Natural killer cell treated with Interleukin-12 subunit alpha and Interleukin-12 subunit beta and Interleukin-15 and Interleukin-18, amount 100 ng/mL, for 72 hours (primary cell): ENCODE measurements at regions not wholly inside any gene's neighbourhood (a gene's known extent, or its start where the extent isn't known, plus 50 kb on each side); places are given as distances from the start of the nearest gene placed in this dataset.

Experiments
- ATAC-seq, 2 donors: fragments of 150-1000 bp; cut with Tn5 transposase in 1 of 2; sonication (Bioruptor Pico), chemical (Tn5 transposase) in 1 of 2; 2 replicates each; pipeline ENCODE4 v1.10.0; 2021
- DNase-seq: peaks from one replicate; pipeline ENCODE4 v3.0.0; 2022; ENCODE audit warnings: low spot score
- H3K27ac Mint-ChIP-seq, 2 donors: 1 replicate in 1 of 2; 2 replicates in 1 of 2; pipeline ENCODE4 v1.8.0; 2022; ENCODE audit warnings: mixed read lengths in 2 of 2, mild to moderate bottlenecking in 1 of 2, moderate library complexity in 1 of 2
- H3K27me3 Mint-ChIP-seq, 2 donors: 1 replicate in 1 of 2; 2 replicates in 1 of 2; pipeline ENCODE4 v1.8.0; 2022; ENCODE audit warnings: mixed read lengths in 2 of 2
- H3K36me3 Mint-ChIP-seq: one replicate; pipeline ENCODE4 v1.8.0; 2022; ENCODE audit warnings: mixed read lengths
- H3K4me1 Mint-ChIP-seq, 2 donors: 1 replicate in 1 of 2; 2 replicates in 1 of 2; pipeline ENCODE4 v1.8.0; 2022; ENCODE audit warnings: low read depth in 2 of 2, mixed read lengths in 2 of 2, mild to moderate bottlenecking in 1 of 2
- H3K4me3 Mint-ChIP-seq: one replicate; pipeline ENCODE4 v1.8.0; 2022; ENCODE audit warnings: mixed read lengths
- H3K9me3 Mint-ChIP-seq: 2 replicates; pipeline ENCODE4 v1.8.0; 2022; ENCODE audit warnings: mixed read lengths

DNA sequence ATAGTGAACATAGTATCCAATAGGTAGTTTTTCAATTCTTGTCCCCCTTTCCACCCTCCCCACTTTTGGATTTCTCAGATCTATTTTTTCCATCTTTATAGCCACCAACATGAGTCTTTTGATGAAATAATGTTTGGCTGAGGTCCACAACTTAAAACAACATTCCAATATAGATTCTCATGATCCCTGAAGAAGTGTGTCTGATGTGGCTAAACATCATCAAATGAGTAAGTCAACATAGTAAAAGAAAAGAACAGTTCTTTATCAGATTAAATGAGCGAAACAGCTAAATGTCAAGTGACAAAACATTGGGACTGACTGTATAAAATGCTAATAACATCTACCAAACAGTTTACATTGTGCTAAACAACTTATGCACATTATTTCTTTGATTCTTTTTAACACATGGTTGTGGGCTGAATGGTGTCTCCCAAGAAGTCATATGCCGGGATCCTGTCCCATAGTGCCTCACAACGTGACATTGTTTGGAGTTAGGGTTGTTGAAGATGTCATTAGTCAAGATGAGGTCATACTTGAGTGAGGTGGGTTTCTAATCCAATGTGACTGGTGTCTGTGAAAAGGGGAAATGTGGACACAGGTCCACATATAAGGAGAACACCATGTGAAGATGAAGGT is 453.6 kb downstream of the LTN1 start:
- ATAC-seq = no peak
- DNase-seq = no peak
- H3K36me3 Mint-ChIP-seq = no peaks in the 10 kb centered on the region
- H3K27me3 Mint-ChIP-seq = peaks cover 0 to 4% of the 10 kb centered on the region in 2 donors
- no peak overlapping the region for H3K27ac Mint-ChIP-seq
- no peaks in the 10 kb centered on the region for H3K9me3 Mint-ChIP-seq
- H3K4me3 Mint-ChIP-seq = no peak overlapping the region
- H3K4me1 Mint-ChIP-seq = peaks cover 0 to 3% of the 10 kb centered on the region in 2 donors

DNA sequence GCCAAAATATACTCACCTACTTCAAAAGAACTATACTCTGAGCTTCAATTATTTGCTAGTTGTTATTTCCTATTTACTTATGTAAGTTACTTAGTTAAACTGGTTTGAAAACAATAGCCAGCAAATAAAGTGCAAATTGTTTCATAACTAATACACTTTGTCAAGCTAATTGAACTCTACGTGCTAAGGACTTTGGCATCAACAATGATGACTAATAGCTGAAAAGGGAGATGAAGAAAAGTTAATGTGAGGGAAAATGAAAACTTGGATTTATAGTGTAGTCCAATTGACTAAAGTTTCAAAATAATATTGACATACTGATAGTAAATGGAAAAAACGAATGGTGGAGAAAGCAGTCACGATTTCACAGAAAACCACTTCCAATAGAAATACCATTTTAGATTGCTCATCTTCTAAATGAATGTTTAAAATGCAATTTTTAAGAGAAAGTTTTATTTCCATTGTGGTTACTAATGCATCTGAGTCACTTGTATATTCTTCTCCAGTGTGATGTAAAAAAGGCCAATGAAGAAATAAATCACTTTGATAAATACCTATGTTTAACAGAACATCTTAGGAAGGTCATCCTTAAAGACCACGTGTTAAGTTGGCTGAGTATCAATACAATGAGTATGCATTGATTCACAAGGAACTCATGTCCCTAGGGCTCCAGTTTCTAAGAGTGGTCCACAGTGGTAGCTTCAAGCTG is 455.2 kb downstream of the LTN1 start:
- Mint-ChIP-seq H3K36me3 (no peaks in the 10 kb centered on the region), H3K4me3 (no peak overlapping the region), H3K27ac (no peak overlapping the region), H3K27me3 (peaks cover 0 to 11% of the 10 kb centered on the region in 2 donors), H3K4me1 (peaks cover 0 to 3% of the 10 kb centered on the region in 2 donors), H3K9me3 (no peaks in the 10 kb centered on the region)
- DNase-seq (no peak), ATAC-seq (no peak)

DNA sequence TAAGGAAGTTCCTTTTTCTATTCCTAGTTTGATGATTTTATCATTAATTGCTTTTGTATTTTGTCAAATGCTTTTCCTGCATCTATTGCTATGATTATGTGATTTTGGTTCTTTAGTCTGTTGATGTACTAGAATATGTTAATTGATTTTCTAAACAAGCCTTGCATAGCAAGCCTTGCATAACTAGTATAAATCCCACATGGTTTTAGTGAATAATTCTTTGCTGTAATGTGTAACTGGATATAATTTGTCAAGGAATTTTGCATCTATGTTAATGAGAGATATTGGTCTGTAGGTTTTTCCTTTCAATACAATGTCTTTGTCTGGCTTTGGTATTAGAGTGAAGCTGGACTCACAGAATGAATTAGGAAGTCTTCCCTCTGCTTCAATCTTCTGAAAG is 460.2 kb downstream of the LTN1 start:
- peaks cover 24 to 27% of the 10 kb centered on the region in 2 donors for H3K27me3 Mint-ChIP-seq
- DNase-seq (no peak), ATAC-seq (no peak)
- H3K4me1 Mint-ChIP-seq = no peaks in the 10 kb centered on the region
- peaks cover 7% of the 10 kb centered on the region for H3K36me3 Mint-ChIP-seq
- no peak overlapping the region for H3K4me3 Mint-ChIP-seq
- H3K27ac Mint-ChIP-seq = no peak overlapping the region
- H3K9me3 Mint-ChIP-seq = no peaks in the 10 kb centered on the region

DNA sequence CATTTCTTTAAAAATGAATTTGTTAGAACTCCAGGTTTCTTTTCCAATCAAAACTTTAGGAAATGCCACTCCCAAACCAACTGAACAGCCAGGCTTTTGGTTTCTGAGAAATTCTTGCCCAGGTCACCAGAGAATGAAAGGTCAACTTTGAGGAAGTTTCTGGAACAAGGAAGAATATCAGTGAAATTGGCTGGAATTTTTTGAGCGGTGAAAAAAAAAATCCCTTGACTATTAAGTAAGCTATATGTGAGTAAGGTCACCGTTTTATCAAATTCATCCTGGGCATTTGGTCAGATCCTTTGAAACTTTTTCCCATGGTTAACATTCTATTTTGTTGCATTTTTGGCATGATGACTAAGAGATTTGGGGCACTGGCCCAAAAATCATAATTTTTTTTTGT is 469.3 kb downstream of the LTN1 start:
- Mint-ChIP-seq H3K4me1 (peaks cover 12 to 17% of the 10 kb centered on the region in 2 donors), H3K4me3 (no peak overlapping the region), H3K9me3 (no peaks in the 10 kb centered on the region), H3K27ac (no peak overlapping the region), H3K27me3 (peaks cover under 1 to 8% of the 10 kb centered on the region in 2 donors), H3K36me3 (no peaks in the 10 kb centered on the region)
- no peak for DNase-seq
- no peak for ATAC-seq

DNA sequence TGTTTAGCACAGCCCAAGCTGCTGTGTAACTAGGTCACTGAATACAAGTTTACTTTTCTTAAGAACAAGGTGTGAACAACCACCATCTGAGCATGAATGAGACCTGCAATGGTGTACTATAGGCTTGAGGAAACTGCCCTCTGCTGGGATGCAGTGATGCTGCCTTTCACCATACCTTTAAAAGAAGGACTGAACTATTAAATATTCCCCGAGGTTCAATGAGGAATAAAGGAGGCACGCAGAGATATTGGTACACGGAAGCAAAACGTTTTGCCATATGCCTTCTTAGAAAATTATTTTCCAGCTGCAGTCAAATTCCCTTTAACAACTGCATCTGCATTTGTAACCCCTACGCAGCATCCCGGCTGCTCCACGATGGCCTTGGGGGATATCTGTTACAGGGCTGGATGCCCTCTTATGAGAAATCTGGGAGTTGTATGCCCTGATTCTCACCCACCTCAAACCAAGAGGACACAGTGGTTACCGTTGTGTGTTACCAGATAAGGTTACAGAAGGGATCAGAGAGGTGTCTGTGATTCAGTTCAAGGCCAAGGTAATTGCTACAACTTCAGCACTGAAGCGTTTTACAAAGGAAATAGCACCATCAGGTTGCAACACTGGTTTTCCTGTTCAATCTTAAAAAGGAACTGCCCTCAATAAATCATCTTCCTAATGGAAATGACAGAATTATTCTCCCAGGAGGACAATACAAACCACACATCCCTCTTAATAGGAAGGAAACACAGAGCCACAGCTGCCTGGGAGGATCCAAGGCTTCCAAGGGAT is 470.5 kb downstream of the LTN1 start:
- no peaks in the 10 kb centered on the region for H3K36me3 Mint-ChIP-seq
- ATAC-seq = peak; percentile 86 to 90
- H3K27me3 Mint-ChIP-seq = no peaks in the 10 kb centered on the region
- H3K9me3 Mint-ChIP-seq = no peaks in the 10 kb centered on the region
- no peak overlapping the region for H3K27ac Mint-ChIP-seq
- no peak overlapping the region for H3K4me3 Mint-ChIP-seq
- peaks cover 12 to 17% of the 10 kb centered on the region in 2 donors for H3K4me1 Mint-ChIP-seq
- DNase-seq = no peak

DNA sequence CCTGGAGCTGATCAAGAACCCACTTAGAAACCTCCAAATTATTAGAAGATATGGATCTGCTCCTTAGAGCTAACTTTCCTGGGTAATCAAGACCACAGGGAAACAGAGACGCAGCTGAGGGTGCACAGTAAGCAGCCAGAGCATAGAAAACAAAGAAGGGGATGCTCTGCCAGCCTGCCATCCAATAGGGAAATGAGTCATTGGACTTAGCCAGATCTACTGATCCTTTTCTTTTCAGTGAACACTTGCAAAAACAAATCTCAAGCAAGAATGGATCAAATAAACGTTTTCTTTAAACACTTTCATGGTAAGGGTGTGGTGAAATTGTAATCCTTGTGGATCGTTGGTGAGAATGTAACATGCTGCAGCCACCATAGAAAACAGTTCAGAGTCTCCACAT is 474.0 kb downstream of the LTN1 start:
- no peaks in the 10 kb centered on the region for H3K27me3 Mint-ChIP-seq
- DNase-seq (no peak), ATAC-seq (no peak)
- no peak overlapping the region for H3K27ac Mint-ChIP-seq
- H3K9me3 Mint-ChIP-seq = no peaks in the 10 kb centered on the region
- H3K4me3 Mint-ChIP-seq = no peak overlapping the region
- no peaks in the 10 kb centered on the region for H3K36me3 Mint-ChIP-seq
- H3K4me1 Mint-ChIP-seq = peaks cover 16 to 17% of the 10 kb centered on the region in 2 donors

DNA sequence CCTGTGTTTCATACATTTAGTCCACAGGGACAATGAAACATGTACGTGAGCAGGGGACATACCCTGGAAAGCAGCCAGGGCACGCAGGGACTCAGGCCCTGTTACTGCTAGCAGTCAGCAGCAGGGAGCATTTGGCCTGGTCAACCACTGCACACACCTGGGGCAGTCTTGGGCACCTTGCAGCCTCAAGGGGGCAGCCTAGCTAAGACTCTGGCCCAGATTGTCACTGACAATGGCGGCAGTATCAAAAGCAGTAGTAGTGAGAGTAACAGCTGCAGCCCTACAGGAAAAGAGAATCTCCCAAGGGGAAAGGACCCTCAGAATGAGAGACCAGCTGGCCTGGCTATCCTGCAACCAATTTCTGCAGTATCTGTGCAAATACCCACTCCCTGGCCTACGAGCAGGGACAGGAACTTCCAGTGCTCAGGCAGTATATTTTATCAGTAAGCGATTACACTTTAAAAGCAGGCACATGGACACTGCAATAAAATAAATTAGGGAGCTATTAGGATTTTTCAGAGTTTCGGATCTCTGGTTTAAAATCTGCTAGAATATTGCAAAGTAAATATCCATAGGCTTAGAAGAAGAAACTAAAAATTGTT is 475.6 kb downstream of the LTN1 start:
- Mint-ChIP-seq H3K9me3 (no peaks in the 10 kb centered on the region), H3K27me3 (no peaks in the 10 kb centered on the region), H3K27ac (no peak overlapping the region), H3K4me3 (no peak overlapping the region), H3K4me1 (peaks cover 10 to 11% of the 10 kb centered on the region in 2 donors), H3K36me3 (no peaks in the 10 kb centered on the region)
- peak; percentile 84 to 85 for ATAC-seq
- DNase-seq = no peak

DNA sequence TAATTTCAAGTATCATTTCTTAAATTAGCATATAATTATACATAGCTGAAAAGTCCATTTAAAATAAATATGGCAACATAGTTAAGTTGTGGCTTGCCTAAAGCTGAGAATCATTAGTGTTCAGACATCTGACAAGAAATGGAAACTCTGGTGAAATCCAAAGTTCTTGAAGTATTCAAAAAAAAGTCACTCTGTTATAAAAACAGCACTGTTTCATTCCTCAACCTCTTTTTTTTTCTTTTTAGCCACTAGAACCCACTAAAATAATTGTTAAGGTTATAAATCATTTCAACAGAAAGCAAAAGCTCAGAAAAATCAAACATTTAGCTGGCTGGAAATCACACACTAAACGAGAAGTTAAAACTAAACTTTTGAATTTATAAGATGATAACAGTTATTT is 476.7 kb downstream of the LTN1 start:
- Mint-ChIP-seq H3K27ac (no peak overlapping the region), H3K27me3 (no peaks in the 10 kb centered on the region), H3K9me3 (no peaks in the 10 kb centered on the region), H3K36me3 (no peaks in the 10 kb centered on the region), H3K4me1 (peaks cover under 1 to 4% of the 10 kb centered on the region in 2 donors), H3K4me3 (no peak overlapping the region)
- ATAC-seq = no peak
- no peak for DNase-seq

DNA sequence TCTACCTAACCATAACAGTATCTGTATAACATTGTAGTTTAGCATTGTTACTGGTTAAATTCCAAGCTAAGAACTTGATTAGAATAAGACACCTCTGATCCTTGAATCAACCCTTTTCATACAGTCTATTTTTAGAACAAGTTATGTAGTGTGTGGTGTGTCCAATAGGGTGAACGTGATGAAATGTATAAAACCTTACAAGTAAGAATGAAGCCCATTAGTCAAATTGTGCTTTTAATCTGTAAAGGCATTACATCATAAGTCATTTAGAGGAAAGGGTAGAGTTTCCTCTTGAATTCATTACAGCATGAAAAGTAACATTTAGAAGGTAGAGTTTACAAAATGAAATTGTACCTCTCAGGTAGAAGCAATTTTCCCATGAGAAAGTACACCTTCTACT is 479.2 kb downstream of the LTN1 start:
- Mint-ChIP-seq H3K9me3 (no peaks in the 10 kb centered on the region), H3K36me3 (no peaks in the 10 kb centered on the region), H3K27me3 (no peaks in the 10 kb centered on the region), H3K4me1 (peaks cover 0 to 4% of the 10 kb centered on the region in 2 donors), H3K27ac (no peak overlapping the region), H3K4me3 (no peak overlapping the region)
- no peak for ATAC-seq
- no peak for DNase-seq

DNA sequence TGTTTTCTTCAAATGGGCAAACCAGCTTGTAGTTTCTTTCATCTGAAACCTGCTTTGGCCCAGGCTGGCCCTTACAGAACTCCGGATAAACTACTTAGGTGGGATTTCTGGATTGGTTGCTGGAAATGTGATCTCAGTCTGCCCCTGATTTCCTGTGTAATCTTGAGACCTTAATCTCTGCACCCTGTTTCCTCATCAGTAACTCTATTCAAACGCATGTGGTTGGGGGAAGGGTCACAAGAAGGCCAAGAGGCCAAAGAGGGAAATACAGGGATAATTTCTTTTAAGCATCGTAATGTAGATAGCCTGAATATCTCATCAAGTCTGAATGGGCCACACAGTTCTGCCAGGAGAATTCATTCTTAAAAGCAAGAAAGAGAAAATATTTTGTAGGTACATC is 483.6 kb downstream of the LTN1 start:
- no peaks in the 10 kb centered on the region for H3K27me3 Mint-ChIP-seq
- H3K4me3 Mint-ChIP-seq = no peak overlapping the region
- no peak for ATAC-seq
- no peak overlapping the region for H3K27ac Mint-ChIP-seq
- peaks cover 6% of the 10 kb centered on the region for H3K9me3 Mint-ChIP-seq
- no peak for DNase-seq
- H3K36me3 Mint-ChIP-seq = peaks cover 10% of the 10 kb centered on the region
- no peaks in the 10 kb centered on the region for H3K4me1 Mint-ChIP-seq

DNA sequence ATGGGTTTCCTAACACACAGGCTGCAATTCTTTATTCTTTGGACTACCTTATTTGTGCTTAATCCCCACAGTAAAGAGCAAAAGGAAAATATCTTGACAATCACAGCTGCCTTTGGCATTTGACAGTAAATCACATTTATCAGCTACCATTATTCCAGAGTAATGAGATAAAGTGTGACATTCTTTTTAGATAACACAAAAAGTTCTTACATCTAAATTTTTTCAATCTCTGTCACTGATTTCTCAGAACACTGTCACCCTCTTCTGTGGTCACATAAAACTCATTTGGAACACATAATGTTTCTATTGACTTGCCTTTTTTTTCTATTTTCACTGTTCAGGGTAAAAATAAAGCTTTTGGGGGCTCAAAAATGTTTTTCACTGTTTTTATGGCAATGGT is 484.6 kb downstream of the LTN1 start:
- Mint-ChIP-seq H3K4me1 (no peaks in the 10 kb centered on the region), H3K27ac (no peak overlapping the region), H3K9me3 (peaks cover 6% of the 10 kb centered on the region), H3K36me3 (peaks cover 10% of the 10 kb centered on the region), H3K4me3 (no peak overlapping the region), H3K27me3 (no peaks in the 10 kb centered on the region)
- ATAC-seq (no peak), DNase-seq (no peak)

DNA sequence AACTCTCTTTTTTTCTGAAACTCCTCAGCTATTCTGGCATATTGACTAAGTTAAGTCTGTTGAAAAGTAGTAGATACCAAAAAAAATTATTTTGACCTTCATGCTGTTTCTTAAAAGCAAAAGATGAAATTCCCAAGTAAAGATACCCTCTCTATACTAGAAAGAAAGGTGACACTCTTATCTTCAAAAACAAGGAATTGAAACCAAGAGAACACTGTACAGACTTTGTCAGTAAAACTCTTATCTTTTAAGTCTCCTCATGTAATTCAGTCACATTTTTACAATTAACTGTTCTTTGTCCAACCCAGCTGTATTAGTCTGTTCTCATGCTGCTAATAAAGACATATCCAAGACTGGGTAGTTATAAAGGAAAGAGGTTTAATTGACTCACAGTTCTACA is 496.2 kb downstream of the LTN1 start:
- H3K27me3 Mint-ChIP-seq = no peaks in the 10 kb centered on the region
- no peaks in the 10 kb centered on the region for H3K36me3 Mint-ChIP-seq
- no peaks in the 10 kb centered on the region for H3K9me3 Mint-ChIP-seq
- H3K27ac Mint-ChIP-seq = no peak overlapping the region
- no peak for ATAC-seq
- no peak overlapping the region for H3K4me3 Mint-ChIP-seq
- H3K4me1 Mint-ChIP-seq = no peaks in the 10 kb centered on the region
- no peak for DNase-seq

DNA sequence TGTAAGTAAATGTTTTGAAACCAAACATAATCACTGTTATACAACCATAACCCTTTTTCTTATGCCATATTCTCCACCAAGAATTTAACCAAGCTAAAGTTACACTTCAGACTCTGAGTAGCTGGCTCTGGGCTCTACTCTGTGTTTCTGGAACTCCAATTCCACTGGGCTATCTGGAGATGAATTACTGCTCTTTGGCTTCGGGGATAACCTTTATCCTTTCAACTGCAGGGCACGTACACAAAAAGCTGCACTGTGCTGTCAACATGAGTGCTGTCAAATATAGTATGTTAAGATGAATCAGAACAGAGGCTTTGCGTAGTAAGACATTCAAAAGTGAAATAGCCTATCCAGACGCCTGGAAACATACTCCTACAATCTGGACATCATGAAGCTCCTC is 500.6 kb downstream of the LTN1 start:
- Mint-ChIP-seq H3K36me3 (no peaks in the 10 kb centered on the region), H3K27ac (no peak overlapping the region), H3K4me1 (no peaks in the 10 kb centered on the region), H3K9me3 (no peaks in the 10 kb centered on the region), H3K4me3 (no peak overlapping the region), H3K27me3 (no peaks in the 10 kb centered on the region)
- ATAC-seq (no peak), DNase-seq (no peak)

DNA sequence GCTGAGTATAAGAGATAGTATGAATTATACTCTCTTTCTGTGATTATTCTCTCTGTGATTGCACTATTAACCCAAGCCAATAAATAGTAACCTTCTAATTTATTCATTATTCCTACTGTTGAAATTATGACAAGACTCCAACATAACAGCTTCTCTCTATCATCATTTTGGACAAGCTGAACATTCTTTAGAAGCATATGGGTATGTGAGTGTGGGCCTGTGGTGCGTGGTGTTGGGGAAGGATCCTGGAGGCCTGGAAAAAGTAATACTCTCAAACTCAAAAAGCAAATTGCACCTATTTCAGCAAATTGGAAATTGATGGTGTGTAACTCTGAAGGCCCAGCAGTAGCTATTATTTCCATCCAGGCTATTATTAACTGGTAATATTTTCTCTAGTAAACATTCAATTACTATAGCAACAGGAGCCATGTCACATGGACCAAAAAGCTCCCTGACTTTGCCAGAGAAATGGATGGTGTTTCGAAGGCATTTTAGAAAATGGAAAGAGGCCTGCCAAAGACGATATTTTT is 502.8 kb downstream of the LTN1 start:
- Mint-ChIP-seq H3K36me3 (no peaks in the 10 kb centered on the region), H3K27me3 (no peaks in the 10 kb centered on the region)

More for the DNA sequence above, 502.8 kb downstream of the LTN1 start:
- ATAC-seq (no peak), DNase-seq (no peak)
- no peak overlapping the region for H3K4me3 Mint-ChIP-seq
- H3K9me3 Mint-ChIP-seq = no peaks in the 10 kb centered on the region
- H3K4me1 Mint-ChIP-seq = no peaks in the 10 kb centered on the region
- no peak overlapping the region for H3K27ac Mint-ChIP-seq
